SK-N-SH (cell line): ENCODE measurements at regions not wholly inside any gene's neighbourhood (a gene's known extent, or its start where the extent isn't known, plus 50 kb on each side); places are given as distances from the start of the nearest gene placed in this dataset.

Source experiments
- CTCF ChIA-PET: fragments of 300-600, 350-600 bp; formaldehyde crosslinking; extraction: SDS; loops from one replicate; lab custom pipeline; 2021; lab: Yijun Ruan, JAX
- POLR2A ChIA-PET: fragments of 350-600 bp; sonication (Branson Sonifier 250); formaldehyde crosslinking; extraction: SDS; loops from one replicate; lab custom pipeline; 2020; ENCODE audit warnings: antibody characterized with exemption, inconsistent platforms; lab: Yijun Ruan, JAX
- DNase-seq: peaks from one replicate; pipeline ENCODE4 v3.0.0; 2012
- H2AFZ ChIP-seq: fragments of 200-600 bp; sonication (generic); 2 replicates; pipeline ENCODE4 v1.8.1; 2016; ENCODE audit warnings: antibody characterized with exemption, mild to moderate bottlenecking, low read depth
- H3F3A ChIP-seq: fragments of 200-600 bp; sonication (generic); replicated peaks from 2 replicates; pipeline ENCODE3; 2016; ENCODE audit warnings: antibody characterized with exemption, mild to moderate bottlenecking; ENCODE audit not compliant: insufficient read depth
- H3K27ac ChIP-seq, 2 experiments: fragments of 200-500 bp in 1 of 2; fragments of 200-600 bp in 1 of 2; sonication (Bioruptor generic) in 1 of 2; sonication (generic), shearing (Covaris generic) in 1 of 2; 2 replicates each; pipeline versions ENCODE4 v1.5.1 to v1.6.1; 2014 to 2016; ENCODE audit warnings: low read depth in 2 of 2, inconsistent platforms in 1 of 2, low read length in 1 of 2, mild to moderate bottlenecking in 1 of 2, mixed read lengths in 1 of 2
- H3K27me3 ChIP-seq: fragments of 200-600 bp; sonication (generic), shearing (Covaris generic); 2 replicates; pipeline ENCODE4 v1.6.1; 2016; ENCODE audit warnings: mixed run types; ENCODE audit not compliant: insufficient read depth
- H3K36me3 ChIP-seq, 2 experiments: fragments of 200-500 bp in 1 of 2; fragments of 200-600 bp in 1 of 2; sonication (Bioruptor generic) in 1 of 2; sonication (generic) in 1 of 2; replicated peaks in 1 of 2; 2 replicates each; pipeline versions ENCODE3 to v1.5.1; 2014 to 2016; ENCODE audit warnings: low read length in 1 of 2, mild to moderate bottlenecking in 1 of 2; ENCODE audit not compliant: insufficient read depth in 2 of 2, control insufficient read depth in 1 of 2
- H3K4me1 ChIP-seq, 2 experiments: fragments of 200-500 bp in 1 of 2; fragments of 200-600 bp in 1 of 2; sonication (Bioruptor generic) in 1 of 2; sonication (generic), shearing (Covaris generic) in 1 of 2; 2 replicates each; pipeline versions ENCODE4 v1.5.1 to v1.6.1; 2014 to 2016; ENCODE audit warnings: low read depth in 1 of 2, low read length in 1 of 2, mixed run types in 1 of 2; ENCODE audit not compliant: insufficient read depth in 2 of 2, control insufficient read depth in 1 of 2
- H3K4me2 ChIP-seq: fragments of 200-600 bp; sonication (generic), shearing (Covaris generic); 2 replicates; pipeline ENCODE4 v1.6.1; 2017; ENCODE audit warnings: mixed run types
- H3K4me3 ChIP-seq, 2 experiments: fragments of 200-500 bp in 1 of 2; fragments of 200-600 bp in 1 of 2; sonication (Bioruptor generic) in 1 of 2; sonication (generic), shearing (Covaris generic) in 1 of 2; 2 replicates each; pipeline versions ENCODE4 v1.5.1 to v1.8.1; 2014 to 2016; ENCODE audit warnings: low read depth in 2 of 2, inconsistent platforms in 1 of 2, low read length in 1 of 2, mild to moderate bottlenecking in 1 of 2, mixed read lengths in 1 of 2, moderate library complexity in 1 of 2
- H3K79me2 ChIP-seq: fragments of 200-600 bp; sonication (generic); 2 replicates; pipeline ENCODE4 v1.8.1; 2017; ENCODE audit warnings: mild to moderate bottlenecking; ENCODE audit not compliant: insufficient read depth
- H3K9ac ChIP-seq: fragments of 200-600 bp; sonication (generic); 2 replicates; pipeline ENCODE4 v1.6.1; 2017; ENCODE audit warnings: mixed run types
- H3K9me2 ChIP-seq: fragments of 200-600 bp; sonication (generic); 2 replicates; pipeline ENCODE4 v1.6.1; 2017; ENCODE audit warnings: mixed run types
- H3K9me3 ChIP-seq: fragments of 200-600 bp; sonication (generic); 2 replicates; pipeline ENCODE4 v1.6.1; 2017; ENCODE audit warnings: mixed run types, mild to moderate bottlenecking, moderate library complexity
- H4K20me1 ChIP-seq: fragments of 200-600 bp; sonication (generic); 2 replicates; pipeline ENCODE4 v1.6.1; 2017; ENCODE audit warnings: mild to moderate bottlenecking, mixed run types; ENCODE audit not compliant: insufficient read depth
- EZH2phosphoT487 ChIP-seq: fragments of 200-600 bp; sonication (generic); IDR thresholded peaks from 2 replicates; pipeline ENCODE4 v1.6.1; 2017; ENCODE audit warnings: low read depth, mixed run types, mild to moderate bottlenecking, antibody characterized with exemption, moderate library complexity, borderline replicate concordance
- FOSL2 ChIP-seq: IDR thresholded peaks from 2 replicates; pipeline ENCODE4 v1.4.0; 2012; ENCODE audit warnings: low read depth, mild to moderate bottlenecking, moderate library complexity, borderline replicate concordance
- POLR2AphosphoS5 ChIP-seq: IDR thresholded peaks from 2 replicates; pipeline ENCODE4 v1.6.1; 2012; ENCODE audit warnings: low read depth, low read length
- RXRA ChIP-seq: IDR thresholded peaks from 2 replicates; pipeline ENCODE4 v1.4.0; 2012; ENCODE audit warnings: low read depth, mild to moderate bottlenecking, borderline replicate concordance
- SMC3 ChIP-seq: IDR thresholded peaks from 2 replicates; pipeline ENCODE4 v1.6.1; 2012; ENCODE audit warnings: low read depth, low read length, improper control_type of control experiment
- TAF1 ChIP-seq: IDR thresholded peaks from 2 replicates; pipeline ENCODE4 v1.6.1; 2012; ENCODE audit warnings: low read depth, mild to moderate bottlenecking, low read length, moderate library complexity, borderline replicate concordance
- TEAD4 ChIP-seq: IDR thresholded peaks from 2 replicates; pipeline ENCODE4 v1.4.0; 2012; ENCODE audit warnings: mild to moderate bottlenecking, borderline replicate concordance; ENCODE audit not compliant: insufficient read depth
- WGBS: methylation state at CpG from one replicate; pipeline ENCODE4 v1.1.6; 2017; ENCODE audit warnings: low lambda C conversion rate; 5-methylcytosine and 5-hydroxymethylcytosine counted together
- TF ChIP-seq, protein P1 (sequence below): IDR thresholded peaks from 2 replicates; pipeline ENCODE4 v1.6.1; 2012; ENCODE audit warnings: mild to moderate bottlenecking, low read depth, low read length, moderate library complexity
- TF ChIP-seq, protein P2 (sequence below): fragments of 150-350 bp; IDR thresholded peaks from 2 replicates; pipeline ENCODE4 v1.6.1; 2016; ENCODE audit warnings: mild to moderate bottlenecking, low read depth, low read length
- TF ChIP-seq, protein P3 (sequence below): IDR thresholded peaks from 2 replicates; pipeline ENCODE4 v1.4.0; 2012; ENCODE audit warnings: low read depth, borderline replicate concordance

DNA sequence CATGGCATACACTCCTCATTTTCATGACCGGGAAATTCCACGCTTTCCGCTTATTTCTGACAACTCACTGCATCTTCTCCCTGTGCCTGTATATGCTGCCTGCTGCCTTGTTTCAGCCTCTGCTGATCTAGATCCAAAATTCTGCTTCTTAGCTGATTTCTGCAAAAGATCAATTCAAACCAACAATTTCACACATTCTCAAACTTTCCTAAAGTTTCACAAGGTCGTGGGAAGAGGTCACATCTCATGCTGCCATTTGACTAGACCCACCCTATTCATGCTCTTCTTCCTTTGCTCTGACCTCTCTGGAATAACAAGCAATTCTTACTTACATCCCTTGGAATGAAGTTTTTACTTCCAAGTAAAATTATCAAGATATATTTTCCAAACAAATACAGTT is 84.5 kb downstream of the TMEM167A start:
- Histone ChIP-seq H3K9me3 (no peaks in the 10 kb centered on the region), H3K36me3 (no peaks in the 10 kb centered on the region), H3K27me3 (no peaks in the 10 kb centered on the region)
- TF ChIP-seq, protein P1, sequence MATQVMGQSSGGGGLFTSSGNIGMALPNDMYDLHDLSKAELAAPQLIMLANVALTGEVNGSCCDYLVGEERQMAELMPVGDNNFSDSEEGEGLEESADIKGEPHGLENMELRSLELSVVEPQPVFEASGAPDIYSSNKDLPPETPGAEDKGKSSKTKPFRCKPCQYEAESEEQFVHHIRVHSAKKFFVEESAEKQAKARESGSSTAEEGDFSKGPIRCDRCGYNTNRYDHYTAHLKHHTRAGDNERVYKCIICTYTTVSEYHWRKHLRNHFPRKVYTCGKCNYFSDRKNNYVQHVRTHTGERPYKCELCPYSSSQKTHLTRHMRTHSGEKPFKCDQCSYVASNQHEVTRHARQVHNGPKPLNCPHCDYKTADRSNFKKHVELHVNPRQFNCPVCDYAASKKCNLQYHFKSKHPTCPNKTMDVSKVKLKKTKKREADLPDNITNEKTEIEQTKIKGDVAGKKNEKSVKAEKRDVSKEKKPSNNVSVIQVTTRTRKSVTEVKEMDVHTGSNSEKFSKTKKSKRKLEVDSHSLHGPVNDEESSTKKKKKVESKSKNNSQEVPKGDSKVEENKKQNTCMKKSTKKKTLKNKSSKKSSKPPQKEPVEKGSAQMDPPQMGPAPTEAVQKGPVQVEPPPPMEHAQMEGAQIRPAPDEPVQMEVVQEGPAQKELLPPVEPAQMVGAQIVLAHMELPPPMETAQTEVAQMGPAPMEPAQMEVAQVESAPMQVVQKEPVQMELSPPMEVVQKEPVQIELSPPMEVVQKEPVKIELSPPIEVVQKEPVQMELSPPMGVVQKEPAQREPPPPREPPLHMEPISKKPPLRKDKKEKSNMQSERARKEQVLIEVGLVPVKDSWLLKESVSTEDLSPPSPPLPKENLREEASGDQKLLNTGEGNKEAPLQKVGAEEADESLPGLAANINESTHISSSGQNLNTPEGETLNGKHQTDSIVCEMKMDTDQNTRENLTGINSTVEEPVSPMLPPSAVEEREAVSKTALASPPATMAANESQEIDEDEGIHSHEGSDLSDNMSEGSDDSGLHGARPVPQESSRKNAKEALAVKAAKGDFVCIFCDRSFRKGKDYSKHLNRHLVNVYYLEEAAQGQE, result no peak
- TF ChIP-seq TAF1 (no peak), EZH2phosphoT487 (no peak), RXRA (no peak)
- TF ChIP-seq, protein P2, sequence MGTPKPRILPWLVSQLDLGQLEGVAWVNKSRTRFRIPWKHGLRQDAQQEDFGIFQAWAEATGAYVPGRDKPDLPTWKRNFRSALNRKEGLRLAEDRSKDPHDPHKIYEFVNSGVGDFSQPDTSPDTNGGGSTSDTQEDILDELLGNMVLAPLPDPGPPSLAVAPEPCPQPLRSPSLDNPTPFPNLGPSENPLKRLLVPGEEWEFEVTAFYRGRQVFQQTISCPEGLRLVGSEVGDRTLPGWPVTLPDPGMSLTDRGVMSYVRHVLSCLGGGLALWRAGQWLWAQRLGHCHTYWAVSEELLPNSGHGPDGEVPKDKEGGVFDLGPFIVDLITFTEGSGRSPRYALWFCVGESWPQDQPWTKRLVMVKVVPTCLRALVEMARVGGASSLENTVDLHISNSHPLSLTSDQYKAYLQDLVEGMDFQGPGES, result no peak
- TF ChIP-seq, protein P3, sequence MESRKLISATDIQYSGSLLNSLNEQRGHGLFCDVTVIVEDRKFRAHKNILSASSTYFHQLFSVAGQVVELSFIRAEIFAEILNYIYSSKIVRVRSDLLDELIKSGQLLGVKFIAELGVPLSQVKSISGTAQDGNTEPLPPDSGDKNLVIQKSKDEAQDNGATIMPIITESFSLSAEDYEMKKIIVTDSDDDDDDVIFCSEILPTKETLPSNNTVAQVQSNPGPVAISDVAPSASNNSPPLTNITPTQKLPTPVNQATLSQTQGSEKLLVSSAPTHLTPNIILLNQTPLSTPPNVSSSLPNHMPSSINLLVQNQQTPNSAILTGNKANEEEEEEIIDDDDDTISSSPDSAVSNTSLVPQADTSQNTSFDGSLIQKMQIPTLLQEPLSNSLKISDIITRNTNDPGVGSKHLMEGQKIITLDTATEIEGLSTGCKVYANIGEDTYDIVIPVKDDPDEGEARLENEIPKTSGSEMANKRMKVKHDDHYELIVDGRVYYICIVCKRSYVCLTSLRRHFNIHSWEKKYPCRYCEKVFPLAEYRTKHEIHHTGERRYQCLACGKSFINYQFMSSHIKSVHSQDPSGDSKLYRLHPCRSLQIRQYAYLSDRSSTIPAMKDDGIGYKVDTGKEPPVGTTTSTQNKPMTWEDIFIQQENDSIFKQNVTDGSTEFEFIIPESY, result no peak
- TF ChIP-seq, all 33 proteins: peak for 0
- no peak overlapping the region for H3K4me3 ChIP-seq
- no peak for DNase-seq
- ChIA-PET POLR2A (no interaction called here), CTCF (no interaction called here)
- WGBS, result 78% methylated on average over 4 of the region's 4 CpGs
- H3K79me2 ChIP-seq, result no peaks in the 10 kb centered on the region
- no peak overlapping the region for H3K4me2 ChIP-seq
- no peaks in the 10 kb centered on the region for H4K20me1 ChIP-seq
- no peaks in the 10 kb centered on the region; a peak in 1 of 4 replicates for H3K4me1 ChIP-seq
- H3F3A ChIP-seq, result no peaks in the 10 kb centered on the region
- H3K9me2 ChIP-seq, result no peaks in the 10 kb centered on the region
- no peak overlapping the region for H2AFZ ChIP-seq
- H3K9ac ChIP-seq, result no peak overlapping the region
- H3K27ac ChIP-seq, result no peak overlapping the region

DNA sequence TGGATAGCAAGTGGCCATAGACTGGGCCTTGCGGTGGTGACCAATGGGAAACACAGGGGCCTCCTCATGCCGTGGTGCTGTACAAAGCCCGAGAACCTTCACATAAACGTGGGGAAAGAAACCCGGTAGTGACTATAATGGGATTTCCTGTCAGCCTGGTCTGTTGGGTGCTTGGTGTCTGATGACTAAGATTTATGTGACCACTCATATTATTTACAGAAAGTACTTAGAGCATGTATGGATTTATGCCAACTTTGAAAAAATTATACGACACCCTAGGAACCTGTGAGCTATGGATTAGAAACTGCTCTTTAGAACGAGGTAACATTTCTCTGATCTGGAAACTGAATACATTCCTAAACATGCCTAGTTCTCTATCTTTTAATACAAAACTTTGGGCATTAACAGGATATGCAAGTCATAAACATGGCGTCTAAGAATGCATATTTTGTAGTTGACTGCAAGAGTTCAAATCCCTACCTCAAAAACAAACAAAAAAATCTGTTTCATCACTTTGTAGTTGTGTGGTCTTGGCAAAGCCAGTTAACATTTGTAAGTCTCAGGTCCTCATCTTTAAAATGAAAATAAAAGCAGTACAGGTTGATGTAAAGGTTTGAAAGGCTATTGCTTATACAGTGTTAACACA is 85.4 kb downstream of the TMEM167A start:
- no peak for DNase-seq
- 86% methylated on average over 7 of the region's 8 CpGs for WGBS

More for the DNA sequence above, 85.4 kb downstream of the TMEM167A start:
- H3K4me2 ChIP-seq, result no peak overlapping the region
- ChIA-PET CTCF (no interaction called here), POLR2A (no interaction called here)
- H3K4me1 ChIP-seq, result no peaks in the 10 kb centered on the region; a peak in 1 of 4 replicates
- no peak overlapping the region for H3K9ac ChIP-seq
- no peaks in the 10 kb centered on the region for H3K9me3 ChIP-seq
- no peak overlapping the region for H2AFZ ChIP-seq
- H3K36me3 ChIP-seq, result no peaks in the 10 kb centered on the region
- no peak overlapping the region for H3K4me3 ChIP-seq
- no peaks in the 10 kb centered on the region for H3K9me2 ChIP-seq
- H3K79me2 ChIP-seq, result no peaks in the 10 kb centered on the region
- no peaks in the 10 kb centered on the region for H3K27me3 ChIP-seq
- H4K20me1 ChIP-seq, result no peaks in the 10 kb centered on the region
- TF ChIP-seq POLR2AphosphoS5, result no peak
- no peak for TF ChIP-seq TEAD4
- TF ChIP-seq FOSL2, result no peak
- TF ChIP-seq, protein P2, result no peak
- TF ChIP-seq SMC3, result no peak
- H3F3A ChIP-seq, result no peaks in the 10 kb centered on the region
- no peak overlapping the region for H3K27ac ChIP-seq
